Prostate gland (tissue), 2 donors: ENCODE measurements at regions not wholly inside any gene's neighbourhood (a gene's known extent, or its start where the extent isn't known, plus 50 kb on each side); places are given as distances from the start of the nearest gene placed in this dataset.

Experiments used
- CTCF ChIP-seq, 4 experiments: fragments of 200-600 bp in 2 of 4; fragments of 450-650 bp in 2 of 4; sonication (generic) in 2 of 4; IDR thresholded peaks; 1 replicate in 3 of 4; 2 replicates in 1 of 4; pipeline ENCODE4 v1.5.1; 2016 to 2019; ENCODE audit warnings: antibody characterized with exemption in 4 of 4, mild to moderate bottlenecking in 2 of 4, moderate library complexity in 2 of 4
- POLR2A ChIP-seq: fragments of 450-650 bp; IDR thresholded peaks from one replicate; pipeline ENCODE4 v1.6.1; 2016; ENCODE audit warnings: antibody characterized with exemption, mild to moderate bottlenecking

- TF ChIP-seq CTCF (IDR thresholded peaks at IDR 0.05) (no peak), POLR2A (no peak)
Measured at GRCh38 chr12:111255261-111255660, 113.6 kb downstream of the PHETA1 start.
